ENCODE measurements at regions not wholly inside any gene's neighbourhood (a gene's known extent, or its start where the extent isn't known, plus 50 kb on each side); places are given as distances from the start of the nearest gene placed in this dataset.

- TF ChIP-seq ZFP30 (CRISPR knock-in tag; IDR thresholded peaks at IDR 0.05): no peak
- TF ChIP-seq RARB (CRISPR knock-in tag; IDR thresholded peaks at IDR 0.05): no peak
- TF ChIP-seq, protein P1, sequence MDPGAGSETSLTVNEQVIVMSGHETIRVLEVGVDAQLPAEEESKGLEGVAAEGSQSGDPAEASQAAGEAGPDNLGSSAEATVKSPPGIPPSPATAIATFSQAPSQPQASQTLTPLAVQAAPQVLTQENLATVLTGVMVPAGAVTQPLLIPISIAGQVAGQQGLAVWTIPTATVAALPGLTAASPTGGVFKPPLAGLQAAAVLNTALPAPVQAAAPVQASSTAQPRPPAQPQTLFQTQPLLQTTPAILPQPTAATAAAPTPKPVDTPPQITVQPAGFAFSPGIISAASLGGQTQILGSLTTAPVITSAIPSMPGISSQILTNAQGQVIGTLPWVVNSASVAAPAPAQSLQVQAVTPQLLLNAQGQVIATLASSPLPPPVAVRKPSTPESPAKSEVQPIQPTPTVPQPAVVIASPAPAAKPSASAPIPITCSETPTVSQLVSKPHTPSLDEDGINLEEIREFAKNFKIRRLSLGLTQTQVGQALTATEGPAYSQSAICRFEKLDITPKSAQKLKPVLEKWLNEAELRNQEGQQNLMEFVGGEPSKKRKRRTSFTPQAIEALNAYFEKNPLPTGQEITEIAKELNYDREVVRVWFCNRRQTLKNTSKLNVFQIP (CRISPR knock-in tag; IDR thresholded peaks at IDR 0.05; ENCODE audit: borderline replicate concordance, low read depth): no peak
- no peak for TF ChIP-seq ZNF70 (CRISPR knock-in tag; IDR thresholded peaks at IDR 0.05)
- no peak for TF ChIP-seq PATZ1 (CRISPR knock-in tag; IDR thresholded peaks at IDR 0.05; ENCODE audit: borderline replicate concordance)
- TF ChIP-seq TCF4 (CRISPR knock-in tag; IDR thresholded peaks at IDR 0.05; ENCODE audit: borderline replicate concordance): no peak
- no peak for TF ChIP-seq PPARA (CRISPR knock-in tag; IDR thresholded peaks at IDR 0.05; ENCODE audit: borderline replicate concordance)
- TF ChIP-seq SNAI2 (CRISPR knock-in tag; IDR thresholded peaks at IDR 0.05): no peak
- TF ChIP-seq, protein P2, sequence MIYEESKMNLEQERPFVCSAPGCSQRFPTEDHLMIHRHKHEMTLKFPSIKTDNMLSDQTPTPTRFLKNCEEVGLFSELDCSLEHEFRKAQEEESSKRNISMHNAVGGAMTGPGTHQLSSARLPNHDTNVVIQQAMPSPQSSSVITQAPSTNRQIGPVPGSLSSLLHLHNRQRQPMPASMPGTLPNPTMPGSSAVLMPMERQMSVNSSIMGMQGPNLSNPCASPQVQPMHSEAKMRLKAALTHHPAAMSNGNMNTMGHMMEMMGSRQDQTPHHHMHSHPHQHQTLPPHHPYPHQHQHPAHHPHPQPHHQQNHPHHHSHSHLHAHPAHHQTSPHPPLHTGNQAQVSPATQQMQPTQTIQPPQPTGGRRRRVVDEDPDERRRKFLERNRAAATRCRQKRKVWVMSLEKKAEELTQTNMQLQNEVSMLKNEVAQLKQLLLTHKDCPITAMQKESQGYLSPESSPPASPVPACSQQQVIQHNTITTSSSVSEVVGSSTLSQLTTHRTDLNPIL (CRISPR knock-in tag; IDR thresholded peaks at IDR 0.05; ENCODE audit: low read depth): no peak
- TF ChIP-seq CSRNP3 (CRISPR knock-in tag; IDR thresholded peaks at IDR 0.05): no peak
These were observed 103.7 kb upstream of the CALCR start for GRCh38 chr7:93678185-93678584.

Data from SK-N-SH treated with all-trans-retinoic acid at 6 μM for 48 hours (cell line).